Activated CD8-positive, alpha-beta T cell treated with anti-CD3 and anti-CD28 coated beads for 36 hours (primary cell): ENCODE measurements at regions not wholly inside any gene's neighbourhood (a gene's known extent, or its start where the extent isn't known, plus 50 kb on each side); places are given as distances from the start of the nearest gene placed in this dataset.

ENCODE experiments used
- ATAC-seq: fragments of 200-7000 bp; cut with Tn5 transposase; one replicate; pipeline ENCODE4 v1.10.0; 2021; ENCODE audit warnings: mild to moderate bottlenecking, moderate library complexity
- CTCF ChIA-PET: fragments of 350-600 bp; sonication (Branson Sonifier 250); formaldehyde crosslinking; loops from one replicate; lab custom pipeline; 2021; ENCODE audit warnings: antibody characterized with exemption; lab: Charles Lee
- POLR2A ChIA-PET: fragments of 350-600 bp; sonication (Branson Sonifier 250); formaldehyde crosslinking; loops from one replicate; lab custom pipeline; 2021; ENCODE audit warnings: antibody characterized with exemption; lab: Charles Lee
- DNase-seq: peaks from one replicate; pipeline ENCODE4 v3.0.0-alpha.2; 2020
- H3K27ac Mint-ChIP-seq: one replicate; pipeline ENCODE4 v1.8.0; 2021; ENCODE audit warnings: mild to moderate bottlenecking, mixed read lengths
- H3K27me3 Mint-ChIP-seq: one replicate; pipeline ENCODE4 v1.8.0; 2021; ENCODE audit warnings: mixed read lengths
- H3K36me3 Mint-ChIP-seq: one replicate; pipeline ENCODE4 v1.8.0; 2021; ENCODE audit warnings: low read depth, mixed read lengths
- H3K4me1 Mint-ChIP-seq: one replicate; pipeline ENCODE4 v1.8.0; 2021; ENCODE audit warnings: low read depth, mixed read lengths
- H3K4me3 Mint-ChIP-seq: one replicate; pipeline ENCODE4 v1.8.0; 2021; ENCODE audit warnings: mild to moderate bottlenecking, moderate library complexity, mixed read lengths
- H3K9me3 Mint-ChIP-seq: one replicate; pipeline ENCODE4 v1.8.0; 2021; ENCODE audit warnings: mixed read lengths
- intact Hi-C: fragments of 100-400 bp; cut with micrococcal nuclease; formaldehyde crosslinking; loops from one replicate; pipeline ENCODE4 v1.10.0; 2022
- TF ChIP-seq, protein P1 (sequence below): fragments of 200-600 bp; IDR thresholded peaks from one replicate; pipeline ENCODE4 v1.8.0; 2022; ENCODE audit warnings: antibody characterized with exemption, mild to moderate bottlenecking

DNA sequence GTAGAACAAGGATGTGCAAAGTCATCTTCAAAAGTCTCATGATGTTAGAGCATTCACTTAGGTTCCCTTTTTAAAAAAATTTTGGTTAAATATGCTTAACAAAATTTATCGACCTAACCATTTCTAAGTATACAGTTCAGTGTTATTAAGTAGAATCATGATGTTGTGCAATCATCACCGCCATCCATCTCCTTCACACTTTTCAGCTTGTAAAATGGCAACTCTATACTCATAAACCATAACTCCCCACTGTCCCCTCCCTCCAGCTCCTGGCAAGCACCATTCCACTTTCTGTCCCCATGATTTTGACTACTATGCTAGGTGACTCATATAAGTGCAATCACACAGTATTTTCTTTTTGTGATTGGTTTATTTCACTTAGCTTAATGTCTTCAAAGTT, 895.0 kb downstream of the TBL1XR1 start:
- no peaks in the 10 kb centered on the region for H3K4me1 Mint-ChIP-seq
- H3K27me3 Mint-ChIP-seq: no peaks in the 10 kb centered on the region
- ATAC-seq (no peak), DNase-seq (no peak)
- intact Hi-C loops: no loop called here
- POLR2A ChIA-PET: no interaction called here
- TF ChIP-seq, protein P1, sequence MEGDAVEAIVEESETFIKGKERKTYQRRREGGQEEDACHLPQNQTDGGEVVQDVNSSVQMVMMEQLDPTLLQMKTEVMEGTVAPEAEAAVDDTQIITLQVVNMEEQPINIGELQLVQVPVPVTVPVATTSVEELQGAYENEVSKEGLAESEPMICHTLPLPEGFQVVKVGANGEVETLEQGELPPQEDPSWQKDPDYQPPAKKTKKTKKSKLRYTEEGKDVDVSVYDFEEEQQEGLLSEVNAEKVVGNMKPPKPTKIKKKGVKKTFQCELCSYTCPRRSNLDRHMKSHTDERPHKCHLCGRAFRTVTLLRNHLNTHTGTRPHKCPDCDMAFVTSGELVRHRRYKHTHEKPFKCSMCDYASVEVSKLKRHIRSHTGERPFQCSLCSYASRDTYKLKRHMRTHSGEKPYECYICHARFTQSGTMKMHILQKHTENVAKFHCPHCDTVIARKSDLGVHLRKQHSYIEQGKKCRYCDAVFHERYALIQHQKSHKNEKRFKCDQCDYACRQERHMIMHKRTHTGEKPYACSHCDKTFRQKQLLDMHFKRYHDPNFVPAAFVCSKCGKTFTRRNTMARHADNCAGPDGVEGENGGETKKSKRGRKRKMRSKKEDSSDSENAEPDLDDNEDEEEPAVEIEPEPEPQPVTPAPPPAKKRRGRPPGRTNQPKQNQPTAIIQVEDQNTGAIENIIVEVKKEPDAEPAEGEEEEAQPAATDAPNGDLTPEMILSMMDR: no peak
- no peak overlapping the region for H3K4me3 Mint-ChIP-seq
- H3K36me3 Mint-ChIP-seq: no peaks in the 10 kb centered on the region
- H3K9me3 Mint-ChIP-seq: peaks cover 1% of the 10 kb centered on the region
- H3K27ac Mint-ChIP-seq: no peak overlapping the region
- CTCF ChIA-PET: no interaction called here

DNA sequence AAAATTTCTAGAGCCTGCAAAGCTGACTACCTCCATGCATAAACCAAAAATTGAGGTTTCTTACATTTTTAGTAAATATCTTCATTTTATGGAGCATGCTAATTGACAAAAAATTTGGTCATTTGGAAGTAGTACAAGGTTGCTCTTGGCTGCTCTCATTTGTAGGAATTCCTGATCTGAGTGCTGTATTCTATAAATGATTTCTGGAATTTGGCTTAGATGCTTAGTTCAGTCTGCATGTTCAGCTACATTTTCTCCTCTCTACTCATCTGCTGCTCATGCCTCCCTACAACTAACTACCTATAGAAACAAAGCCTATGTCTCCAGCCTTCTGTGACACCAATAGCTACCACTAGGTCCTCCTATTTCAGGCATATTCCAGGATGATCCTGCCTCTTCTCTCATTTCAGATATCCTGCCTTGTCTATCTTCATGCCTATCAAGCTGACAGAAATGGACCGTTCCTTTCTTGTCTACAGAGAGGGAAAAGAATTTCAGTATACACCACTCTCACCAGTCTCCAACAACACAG, 901.1 kb downstream of the TBL1XR1 start:
- no peaks in the 10 kb centered on the region for H3K27me3 Mint-ChIP-seq
- TF ChIP-seq, protein P1: no peak
- ATAC-seq: no peak
- CTCF ChIA-PET: no interaction called here
- H3K4me3 Mint-ChIP-seq: no peak overlapping the region
- no peaks in the 10 kb centered on the region for H3K4me1 Mint-ChIP-seq
- H3K9me3 Mint-ChIP-seq: peaks cover 8% of the 10 kb centered on the region
- H3K27ac Mint-ChIP-seq: no peak overlapping the region
- intact Hi-C loops: no loop called here
- POLR2A ChIA-PET: no interaction called here
- H3K36me3 Mint-ChIP-seq: no peaks in the 10 kb centered on the region
- DNase-seq: no peak

DNA sequence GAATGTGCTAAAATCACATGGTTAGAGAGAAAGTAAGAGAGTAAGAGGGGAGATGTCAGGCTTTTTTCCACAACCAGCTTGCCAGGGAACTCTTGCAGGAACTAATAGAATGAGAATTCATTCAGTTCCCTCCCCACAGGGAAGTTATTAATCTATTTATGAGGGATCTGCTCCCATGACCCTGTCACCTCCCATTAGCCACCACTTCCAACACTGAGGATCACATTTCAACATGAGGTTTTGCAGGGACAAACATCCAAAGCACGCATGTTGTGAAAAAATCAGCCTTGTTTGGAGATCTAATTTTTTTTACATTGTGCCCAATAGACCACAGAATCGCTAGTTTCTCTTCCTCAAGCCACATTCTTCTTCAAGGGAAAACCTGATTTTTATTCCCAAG, 904.0 kb downstream of the TBL1XR1 start:
- no peaks in the 10 kb centered on the region for H3K27me3 Mint-ChIP-seq
- TF ChIP-seq, protein P1: no peak
- ChIA-PET POLR2A (no interaction called here), CTCF (no interaction called here)
- no peaks in the 10 kb centered on the region for H3K36me3 Mint-ChIP-seq
- no peak overlapping the region for H3K27ac Mint-ChIP-seq
- peaks cover 8% of the 10 kb centered on the region for H3K9me3 Mint-ChIP-seq
- DNase-seq (no peak), ATAC-seq (no peak)
- no peak overlapping the region for H3K4me3 Mint-ChIP-seq
- intact Hi-C loops: no loop called here
- no peaks in the 10 kb centered on the region for H3K4me1 Mint-ChIP-seq

DNA sequence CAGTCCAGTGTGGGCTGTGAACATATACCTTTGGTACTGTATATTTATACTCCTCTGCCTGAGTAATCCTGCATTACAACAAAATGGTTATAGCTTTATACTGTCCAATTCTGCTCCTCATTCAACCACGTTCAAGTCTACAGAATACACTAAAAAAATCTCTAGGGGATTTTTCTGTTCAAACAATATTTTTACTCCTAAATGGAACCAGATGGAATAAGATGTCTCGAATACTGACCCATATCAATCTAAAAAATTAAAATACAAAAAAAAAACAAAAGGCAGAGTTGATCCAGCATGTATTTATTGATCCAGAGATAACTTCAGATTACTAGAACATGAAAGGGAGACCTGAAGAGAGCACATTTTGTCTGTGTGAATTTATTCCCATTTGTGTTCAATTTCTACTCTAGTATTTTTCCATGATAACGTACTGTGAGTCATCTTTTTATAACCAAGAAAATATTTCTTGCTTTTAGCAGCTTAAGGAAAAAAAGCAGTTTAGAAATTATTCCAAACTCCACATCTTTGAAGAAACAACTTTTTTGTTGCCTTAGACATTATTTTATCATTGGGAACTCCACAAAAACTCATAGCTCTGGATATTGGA, 910.7 kb downstream of the TBL1XR1 start:
- ATAC-seq (no peak), DNase-seq (no peak)
- H3K4me1 Mint-ChIP-seq: no peaks in the 10 kb centered on the region
- H3K9me3 Mint-ChIP-seq: peaks cover 3% of the 10 kb centered on the region
- intact Hi-C loops: no loop called here
- CTCF ChIA-PET: no interaction called here
- no peaks in the 10 kb centered on the region for H3K27me3 Mint-ChIP-seq
- H3K36me3 Mint-ChIP-seq: no peaks in the 10 kb centered on the region
- POLR2A ChIA-PET: no interaction called here
- H3K4me3 Mint-ChIP-seq: no peak overlapping the region
- H3K27ac Mint-ChIP-seq: no peak overlapping the region
- TF ChIP-seq, protein P1: no peak

DNA sequence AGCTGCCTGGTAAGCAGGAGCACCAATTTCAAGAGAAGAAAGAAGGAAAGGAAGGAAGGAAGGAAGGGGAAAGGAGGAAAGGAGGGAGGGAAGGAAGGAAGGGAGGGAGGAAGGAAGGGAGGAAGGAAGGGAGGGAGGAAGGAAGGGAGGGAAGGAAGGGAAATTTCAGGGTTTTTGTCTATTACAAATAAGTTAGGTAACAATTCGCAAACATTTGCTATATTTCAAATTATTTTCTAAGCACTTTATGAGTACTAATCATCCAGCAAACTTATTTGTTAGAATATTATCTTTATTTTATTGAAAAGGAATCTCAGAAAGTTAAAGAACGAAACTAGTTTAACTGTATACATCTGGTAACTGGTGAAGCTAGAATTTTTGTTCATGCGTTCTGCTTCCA, 921.7 kb downstream of the TBL1XR1 start:
- H3K27ac Mint-ChIP-seq: no peak overlapping the region
- TF ChIP-seq, protein P1: no peak
- no peaks in the 10 kb centered on the region for H3K4me1 Mint-ChIP-seq
- H3K36me3 Mint-ChIP-seq: no peaks in the 10 kb centered on the region
- no peaks in the 10 kb centered on the region for H3K9me3 Mint-ChIP-seq
- ChIA-PET CTCF (no interaction called here), POLR2A (no interaction called here)
- H3K27me3 Mint-ChIP-seq: no peaks in the 10 kb centered on the region
- no peak for DNase-seq
- intact Hi-C loops: no loop called here
- ATAC-seq: no peak
- no peak overlapping the region for H3K4me3 Mint-ChIP-seq
